ENCODE measurements at regions not wholly inside any gene's neighbourhood (a gene's known extent, or its start where the extent isn't known, plus 50 kb on each side); places are given as distances from the start of the nearest gene placed in this dataset.

GRCh38 chr5:56313004-56313531 lies 79.9 kb upstream of the ANKRD55 start:
- TF ChIP-seq CTCF (IDR thresholded peaks at IDR 0.05; ENCODE audit: poor library complexity), result no peak
- no peak for TF ChIP-seq EZH2phosphoT487 (IDR thresholded peaks at IDR 0.05; ENCODE audit: low read depth, severe bottlenecking, unreplicated experiment)
- TF ChIP-seq EZH2 (IDR thresholded peaks at IDR 0.05; ENCODE audit: borderline replicate concordance), result no peak
